IMR-90 (cell line): ENCODE measurements at regions not wholly inside any gene's neighbourhood (a gene's known extent, or its start where the extent isn't known, plus 50 kb on each side); places are given as distances from the start of the nearest gene placed in this dataset.

Experiments
- ATAC-seq: fragments of 200-7000 bp; cut with Tn5 transposase; 2 replicates; pipeline ENCODE4 v1.9.1; 2020; ENCODE audit warnings: low read depth, mild to moderate bottlenecking, moderate library complexity
- BruUV-seq: library from RNA; stranded (reverse); fragments of 400-500 nt; replicated peaks from 2 replicates; lab custom pipeline; 2021; lab: Mats Ljungman, UMichigan
- CTCF ChIA-PET: fragments of 300-600 bp; formaldehyde crosslinking; extraction: SDS; loops from one replicate; lab custom pipeline; 2021; ENCODE audit warnings: antibody characterized with exemption; lab: Yijun Ruan, JAX
- POLR2A ChIA-PET: fragments of 300-600 bp; sonication (Branson Sonifier 250); formaldehyde crosslinking; loops from one replicate; lab custom pipeline; 2022; ENCODE audit warnings: antibody characterized with exemption; ENCODE audit not compliant: unreplicated experiment; lab: Charles Lee
- DNase-seq: peaks from one replicate; pipeline ENCODE4 v3.0.0; 2013
- H2AFZ ChIP-seq: replicated peaks from 2 replicates; pipeline ENCODE3; 2013; ENCODE audit warnings: low read length, mild to moderate bottlenecking; ENCODE audit not compliant: poor library complexity
- H2AK5ac ChIP-seq: 2 replicates; pipeline ENCODE4 v1.6.1; 2013; ENCODE audit warnings: low read depth, low read length, inconsistent platforms
- H2AK9ac ChIP-seq: replicated peaks from 2 replicates; pipeline ENCODE3; 2013; ENCODE audit warnings: mild to moderate bottlenecking, low read depth, low read length, moderate library complexity; ENCODE audit not compliant: poor library complexity
- H2BK120ac ChIP-seq: 2 replicates; pipeline ENCODE4 v1.6.1; 2013; ENCODE audit warnings: low read depth, low read length, inconsistent platforms
- H2BK15ac ChIP-seq: 3 replicates; pipeline ENCODE4 v1.6.1; 2013; ENCODE audit warnings: low read depth, low read length, inconsistent platforms
- H2BK20ac ChIP-seq: 2 replicates; pipeline ENCODE4 v1.6.1; 2013; ENCODE audit warnings: low read depth, mild to moderate bottlenecking, inconsistent platforms, low read length, moderate library complexity
- H2BK5ac ChIP-seq: 2 replicates; pipeline ENCODE4 v1.6.1; 2013; ENCODE audit warnings: mild to moderate bottlenecking, low read depth, low read length, inconsistent platforms; ENCODE audit not compliant: poor library complexity, severe bottlenecking
- H3K14ac ChIP-seq: replicated peaks from 2 replicates; pipeline ENCODE4 v1.6.1; 2013; ENCODE audit warnings: low read depth, low read length, inconsistent platforms
- H3K18ac ChIP-seq: 2 replicates; pipeline ENCODE4 v1.6.1; 2013; ENCODE audit warnings: low read depth, low read length, control low read depth
- H3K23ac ChIP-seq: 2 replicates; pipeline ENCODE4 v1.6.1; 2013; ENCODE audit warnings: low read depth, low read length, inconsistent platforms
- H3K27ac ChIP-seq: 2 replicates; pipeline ENCODE4 v1.5.1; 2013; ENCODE audit warnings: mild to moderate bottlenecking, control low read depth, low read length; ENCODE audit not compliant: insufficient read depth
- H3K27me3 ChIP-seq: 2 replicates; pipeline ENCODE4 v1.6.1; 2013; ENCODE audit warnings: low read length; ENCODE audit not compliant: control insufficient read depth, insufficient read depth
- H3K36me3 ChIP-seq: 2 replicates; pipeline ENCODE4 v1.6.1; 2013; ENCODE audit warnings: low read length, mixed read lengths; ENCODE audit not compliant: control insufficient read depth, insufficient read depth
- H3K4ac ChIP-seq: 2 replicates; pipeline ENCODE4 v1.6.1; 2013; ENCODE audit warnings: low read depth, low read length, inconsistent platforms
- H3K4me1 ChIP-seq: 2 replicates; pipeline ENCODE4 v1.6.1; 2013; ENCODE audit warnings: low read length, mixed read lengths; ENCODE audit not compliant: control insufficient read depth, insufficient read depth
- H3K4me2 ChIP-seq: 2 replicates; pipeline ENCODE4 v1.6.1; 2013; ENCODE audit warnings: low read depth, mild to moderate bottlenecking, control low read depth, low read length, moderate library complexity
- H3K4me3 ChIP-seq: 2 replicates; pipeline ENCODE4 v1.5.1; 2013; ENCODE audit warnings: low read depth, mild to moderate bottlenecking, control low read depth, low read length, moderate library complexity; ENCODE audit not compliant: insufficient read depth
- H3K56ac ChIP-seq: 2 replicates; pipeline ENCODE4 v1.6.1; 2013; ENCODE audit warnings: low read length, inconsistent platforms; ENCODE audit not compliant: insufficient read depth; ENCODE audit errors: extremely low read depth
- H3K79me1 ChIP-seq, 2 experiments: 2 replicates each; pipeline ENCODE4 v1.6.1; 2013; ENCODE audit warnings: low read length in 2 of 2, inconsistent platforms in 1 of 2, low read depth in 1 of 2
- H3K9ac ChIP-seq: 2 replicates; pipeline ENCODE4 v1.6.1; 2013; ENCODE audit warnings: low read depth, low read length, control low read depth
- H3K9me1 ChIP-seq: 2 replicates; pipeline ENCODE4 v1.6.1; 2013; ENCODE audit warnings: low read length, inconsistent platforms; ENCODE audit not compliant: insufficient read depth
- H3K9me3 ChIP-seq: 2 replicates; pipeline ENCODE4 v1.6.1; 2013; ENCODE audit warnings: low read length; ENCODE audit not compliant: control insufficient read depth, insufficient read depth
- H4K20me1 ChIP-seq: 2 replicates; pipeline ENCODE4 v1.6.1; 2013; ENCODE audit warnings: low read length, inconsistent platforms; ENCODE audit not compliant: insufficient read depth
- H4K5ac ChIP-seq: 2 replicates; pipeline ENCODE4 v1.6.1; 2013; ENCODE audit warnings: mild to moderate bottlenecking, low read depth, low read length, control low read depth
- H4K8ac ChIP-seq, 2 experiments: 2 replicates each; pipeline ENCODE4 v1.6.1; 2013; ENCODE audit warnings: low read depth in 2 of 2, low read length in 2 of 2, control low read depth in 1 of 2, inconsistent platforms in 1 of 2
- H4K91ac ChIP-seq: 2 replicates; pipeline ENCODE4 v1.6.1; 2013; ENCODE audit warnings: low read depth, low read length, inconsistent platforms; ENCODE audit not compliant: insufficient read depth
- BHLHE40 ChIP-seq: fragments of 150-350 bp; IDR thresholded peaks from 2 replicates; pipeline ENCODE4 v1.6.1; 2016; ENCODE audit warnings: mild to moderate bottlenecking, low read depth, low read length
- CEBPB ChIP-seq: IDR thresholded peaks from 2 replicates; pipeline ENCODE4 v1.6.1; 2012; ENCODE audit warnings: low read depth, low read length, improper control_type of control experiment
- CHD1 ChIP-seq: IDR thresholded peaks from 2 replicates; pipeline ENCODE4 v1.6.1; 2012; ENCODE audit warnings: low read depth, low read length, improper control_type of control experiment
- FOS ChIP-seq: fragments of 150-350 bp; IDR thresholded peaks from 2 replicates; pipeline ENCODE4 v1.6.1; 2016; ENCODE audit warnings: low read depth, low read length
- MAFK ChIP-seq: IDR thresholded peaks from 2 replicates; pipeline ENCODE4 v1.6.1; 2012; ENCODE audit warnings: low read depth, low read length, improper control_type of control experiment
- MAZ ChIP-seq: IDR thresholded peaks from 2 replicates; pipeline ENCODE4 v1.6.1; 2012; ENCODE audit warnings: low read depth, mild to moderate bottlenecking, low read length, improper control_type of control experiment, moderate library complexity, borderline replicate concordance
- MXI1 ChIP-seq: IDR thresholded peaks from 2 replicates; pipeline ENCODE4 v1.6.1; 2012; ENCODE audit warnings: low read depth, mild to moderate bottlenecking, low read length, moderate library complexity, borderline replicate concordance
- NFE2L2 ChIP-seq: fragments of 150-350 bp; IDR thresholded peaks from 2 replicates; pipeline ENCODE4 v1.6.1; 2016; ENCODE audit warnings: low read depth, mild to moderate bottlenecking, low read length
- POLR2A ChIP-seq: IDR thresholded peaks from 2 replicates; pipeline ENCODE4 v1.6.1; 2012; ENCODE audit warnings: mild to moderate bottlenecking, low read depth, low read length
- RAD21 ChIP-seq: IDR thresholded peaks from 2 replicates; pipeline ENCODE4 v1.6.1; 2012; ENCODE audit warnings: low read length, improper control_type of control experiment
- RCOR1 ChIP-seq: IDR thresholded peaks from 2 replicates; pipeline ENCODE4 v1.6.1; 2012; ENCODE audit warnings: mild to moderate bottlenecking, low read length, improper control_type of control experiment; ENCODE audit not compliant: insufficient replicate concordance
- RFX5 ChIP-seq: IDR thresholded peaks from 2 replicates; pipeline ENCODE4 v1.8.0; 2012; ENCODE audit warnings: low read depth, mild to moderate bottlenecking, low read length, moderate library complexity
- SMC3 ChIP-seq: fragments of 150-350 bp; IDR thresholded peaks from 2 replicates; pipeline ENCODE4 v1.6.1; 2016; ENCODE audit warnings: low read depth, mild to moderate bottlenecking, antibody characterized with exemption, low read length, moderate library complexity
- WGBS, 2 experiments: methylation state at CpG; one replicate each; pipeline versions ENCODE4 v1.1.5 to v1.1.7; 2013; ENCODE audit warnings: missing lambda C conversion rate in 2 of 2; ENCODE audit not compliant: insufficient read length in 1 of 2; ENCODE audit errors: extremely low coverage in 2 of 2; 5-methylcytosine and 5-hydroxymethylcytosine counted together
- dilution Hi-C: fragments of 300-500 bp; cut with HindIII; formaldehyde crosslinking; loops from one replicate; pipeline ENCODE4 v1.14.3; 2018; ENCODE audit warnings: low sequenced_read_pairs; ENCODE audit not compliant: unreplicated experiment
- in situ Hi-C: fragments of 300-500 bp; cut with MboI; formaldehyde crosslinking; loops from 3 replicates; pipeline ENCODE4 v1.14.3; 2019; ENCODE audit warnings: low sequenced_read_pairs, inconsistent platforms, mixed read lengths
- intact Hi-C: fragments of 100-400 bp; cut with micrococcal nuclease; formaldehyde crosslinking; loops from 2 replicates; pipeline ENCODE4 v1.10.0; 2022
- TF ChIP-seq, protein P1 (sequence below): conservative IDR thresholded peaks from 2 replicates; pipeline ENCODE4 v1.5.1; 2012; ENCODE audit warnings: mild to moderate bottlenecking, low read depth, low read length, improper control_type of control experiment
- TF ChIP-seq, protein P2 (sequence below): fragments of 150-350 bp; IDR thresholded peaks from 2 replicates; pipeline ENCODE4 v1.6.1; 2017; ENCODE audit warnings: mild to moderate bottlenecking, antibody characterized with exemption, low read length, low read depth
- TF ChIP-seq, protein P3 (sequence below): fragments of 150-350 bp; IDR thresholded peaks from 2 replicates; pipeline ENCODE4 v1.6.1; 2016; ENCODE audit warnings: low read depth, mild to moderate bottlenecking, low read length, moderate library complexity, borderline replicate concordance

DNA sequence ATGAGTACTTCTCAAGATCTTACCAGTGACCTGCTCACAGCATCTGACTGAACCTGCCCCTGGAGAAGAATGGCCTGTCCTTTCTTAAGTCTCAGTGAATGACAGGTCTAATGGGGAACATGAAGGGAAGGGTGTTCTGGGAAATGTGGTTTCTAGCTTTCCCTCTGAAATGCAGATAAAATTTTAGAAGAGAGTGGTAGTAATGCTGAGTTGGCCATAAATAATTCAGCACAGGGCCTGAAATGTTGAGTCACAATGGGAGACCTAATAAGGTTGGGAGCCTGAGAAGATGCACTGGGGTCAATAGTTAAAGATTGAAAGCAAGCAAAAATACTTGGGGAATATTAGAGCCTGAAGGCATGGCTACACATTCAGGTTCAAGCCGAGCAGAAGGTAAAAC lies 214.9 kb upstream of the ARHGAP24 start:
- H3K27me3 ChIP-seq = no peaks in the 10 kb centered on the region
- H3K79me1 ChIP-seq = no peaks in the 10 kb centered on the region
- ChIA-PET CTCF (no interaction called here), POLR2A (no interaction called here)
- no CpG with 5 or more reads among the region's 1 CpG for WGBS, 2 experiments
- H3K4me1 ChIP-seq = no peaks in the 10 kb centered on the region
- no peak overlapping the region for H2BK120ac ChIP-seq
- no peak overlapping the region for H2AK5ac ChIP-seq
- in situ Hi-C loops (no loop called here), intact Hi-C loops (no loop called here), dilution Hi-C loops (no loop called here)
- TF ChIP-seq POLR2A (no peak), RCOR1 (no peak), MXI1 (no peak), CHD1 (no peak), BHLHE40 (no peak), CEBPB (no peak), NFE2L2 (no peak), SMC3 (no peak), MAZ (no peak), RFX5 (no peak), FOS (no peak), MAFK (no peak), RAD21 (no peak)
- TF ChIP-seq, protein P1, sequence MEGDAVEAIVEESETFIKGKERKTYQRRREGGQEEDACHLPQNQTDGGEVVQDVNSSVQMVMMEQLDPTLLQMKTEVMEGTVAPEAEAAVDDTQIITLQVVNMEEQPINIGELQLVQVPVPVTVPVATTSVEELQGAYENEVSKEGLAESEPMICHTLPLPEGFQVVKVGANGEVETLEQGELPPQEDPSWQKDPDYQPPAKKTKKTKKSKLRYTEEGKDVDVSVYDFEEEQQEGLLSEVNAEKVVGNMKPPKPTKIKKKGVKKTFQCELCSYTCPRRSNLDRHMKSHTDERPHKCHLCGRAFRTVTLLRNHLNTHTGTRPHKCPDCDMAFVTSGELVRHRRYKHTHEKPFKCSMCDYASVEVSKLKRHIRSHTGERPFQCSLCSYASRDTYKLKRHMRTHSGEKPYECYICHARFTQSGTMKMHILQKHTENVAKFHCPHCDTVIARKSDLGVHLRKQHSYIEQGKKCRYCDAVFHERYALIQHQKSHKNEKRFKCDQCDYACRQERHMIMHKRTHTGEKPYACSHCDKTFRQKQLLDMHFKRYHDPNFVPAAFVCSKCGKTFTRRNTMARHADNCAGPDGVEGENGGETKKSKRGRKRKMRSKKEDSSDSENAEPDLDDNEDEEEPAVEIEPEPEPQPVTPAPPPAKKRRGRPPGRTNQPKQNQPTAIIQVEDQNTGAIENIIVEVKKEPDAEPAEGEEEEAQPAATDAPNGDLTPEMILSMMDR = no peak
- TF ChIP-seq, protein P2, sequence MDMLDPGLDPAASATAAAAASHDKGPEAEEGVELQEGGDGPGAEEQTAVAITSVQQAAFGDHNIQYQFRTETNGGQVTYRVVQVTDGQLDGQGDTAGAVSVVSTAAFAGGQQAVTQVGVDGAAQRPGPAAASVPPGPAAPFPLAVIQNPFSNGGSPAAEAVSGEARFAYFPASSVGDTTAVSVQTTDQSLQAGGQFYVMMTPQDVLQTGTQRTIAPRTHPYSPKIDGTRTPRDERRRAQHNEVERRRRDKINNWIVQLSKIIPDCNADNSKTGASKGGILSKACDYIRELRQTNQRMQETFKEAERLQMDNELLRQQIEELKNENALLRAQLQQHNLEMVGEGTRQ = no peak
- TF ChIP-seq, protein P3, sequence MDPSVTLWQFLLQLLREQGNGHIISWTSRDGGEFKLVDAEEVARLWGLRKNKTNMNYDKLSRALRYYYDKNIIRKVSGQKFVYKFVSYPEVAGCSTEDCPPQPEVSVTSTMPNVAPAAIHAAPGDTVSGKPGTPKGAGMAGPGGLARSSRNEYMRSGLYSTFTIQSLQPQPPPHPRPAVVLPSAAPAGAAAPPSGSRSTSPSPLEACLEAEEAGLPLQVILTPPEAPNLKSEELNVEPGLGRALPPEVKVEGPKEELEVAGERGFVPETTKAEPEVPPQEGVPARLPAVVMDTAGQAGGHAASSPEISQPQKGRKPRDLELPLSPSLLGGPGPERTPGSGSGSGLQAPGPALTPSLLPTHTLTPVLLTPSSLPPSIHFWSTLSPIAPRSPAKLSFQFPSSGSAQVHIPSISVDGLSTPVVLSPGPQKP = no peak
- DNase-seq (no peak), ATAC-seq (no peak)
- no peak overlapping the region for H3K56ac ChIP-seq
- H2BK20ac ChIP-seq = no peak overlapping the region
- H2AFZ ChIP-seq = no peak overlapping the region
- H2BK15ac ChIP-seq = no peak overlapping the region
- H3K14ac ChIP-seq = no peak overlapping the region
- BruUV-seq = no TSS peak
- H4K8ac ChIP-seq = no peak overlapping the region
- H4K91ac ChIP-seq = no peak overlapping the region
- no peak overlapping the region for H2BK5ac ChIP-seq
- no peaks in the 10 kb centered on the region for H3K9me1 ChIP-seq
- H3K27ac ChIP-seq = no peak overlapping the region
- H4K20me1 ChIP-seq = no peaks in the 10 kb centered on the region
- H3K36me3 ChIP-seq = no peaks in the 10 kb centered on the region
- no peak overlapping the region for H3K4me3 ChIP-seq
- no peak overlapping the region for H3K4ac ChIP-seq
- H4K5ac ChIP-seq = no peak overlapping the region
- no peaks in the 10 kb centered on the region for H3K9me3 ChIP-seq
- H2AK9ac ChIP-seq = no peak overlapping the region
- H3K23ac ChIP-seq = no peak overlapping the region
- no peak overlapping the region for H3K18ac ChIP-seq
- H3K4me2 ChIP-seq = no peak overlapping the region
- H3K9ac ChIP-seq = no peak overlapping the region
